HG02840 (cell line): ENCODE measurements at regions not wholly inside any gene's neighbourhood (a gene's known extent, or its start where the extent isn't known, plus 50 kb on each side); places are given as distances from the start of the nearest gene placed in this dataset.
"Not testable (repeated sequence)": the region's sequence is repeated elsewhere in the genome, so short reads cannot be mapped to it uniquely, and the experiment has no call there.

Experiments used
- ATAC-seq: cut with Tn5 transposase; IDR thresholded peaks from one replicate; pipeline ENCODE4 v1.9.1; 2021; ENCODE audit warnings: mild to moderate bottlenecking, moderate library complexity, moderate number of reproducible peaks; ENCODE audit not compliant: unreplicated experiment, low FRiP score

DNA sequence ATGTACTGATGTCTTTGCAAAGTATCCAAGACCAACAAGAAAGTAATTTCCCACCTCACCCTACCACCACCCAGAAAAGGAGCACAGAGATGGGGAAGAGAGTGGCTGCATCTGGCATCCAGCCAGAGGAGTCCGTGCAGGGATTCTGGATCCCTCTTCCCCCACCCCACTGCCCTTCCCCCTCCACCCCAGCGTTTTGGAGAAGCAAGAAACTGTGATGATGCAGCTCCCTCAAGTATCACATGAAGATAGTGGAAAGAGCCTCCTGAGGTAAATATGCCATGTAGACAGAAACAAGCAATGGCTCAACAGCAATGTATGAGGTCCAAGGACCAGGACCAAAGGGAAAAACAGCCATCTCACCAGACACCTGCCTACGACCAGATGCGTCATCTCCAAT is 153.8 kb downstream of the DEPDC1B start:
- ATAC-seq = no peak

DNA sequence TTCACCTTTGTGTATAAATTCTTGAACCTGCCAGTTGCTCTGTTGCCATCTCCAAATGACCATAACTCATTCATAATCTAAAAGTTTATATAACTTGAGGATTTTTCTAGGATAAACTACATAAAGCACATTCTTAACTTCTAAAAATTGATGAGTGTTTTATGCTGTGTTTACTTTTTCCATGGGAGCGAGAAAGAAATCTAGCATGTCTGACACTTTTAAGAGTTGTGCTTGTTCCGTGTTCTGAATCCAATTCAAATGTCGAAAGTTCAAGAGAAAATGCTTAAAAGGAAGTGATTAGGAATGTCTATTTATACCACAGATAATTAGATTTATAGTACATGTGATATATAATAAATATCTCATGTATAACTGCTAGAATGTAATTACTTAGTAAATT is 154.4 kb downstream of the DEPDC1B start:
- ATAC-seq = no peak

DNA sequence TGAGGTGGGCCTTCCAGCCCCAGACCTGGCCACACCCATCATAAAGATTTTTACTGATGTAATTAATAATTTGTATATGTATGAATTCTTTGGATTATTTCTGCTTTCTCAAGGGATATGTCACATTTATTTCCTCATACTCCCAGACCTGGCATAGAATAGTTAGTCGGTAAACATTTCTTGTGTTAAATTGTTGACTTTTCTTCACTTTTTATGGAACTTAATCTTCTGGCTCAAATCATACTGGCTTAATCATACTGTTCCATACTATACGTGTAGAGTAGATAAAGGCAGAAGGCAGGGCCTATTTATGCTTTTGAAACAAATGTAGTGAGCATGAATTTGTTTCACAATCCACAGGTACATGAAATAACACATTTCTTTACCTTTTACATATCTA is 155.8 kb downstream of the DEPDC1B start:
- no peak for ATAC-seq

DNA sequence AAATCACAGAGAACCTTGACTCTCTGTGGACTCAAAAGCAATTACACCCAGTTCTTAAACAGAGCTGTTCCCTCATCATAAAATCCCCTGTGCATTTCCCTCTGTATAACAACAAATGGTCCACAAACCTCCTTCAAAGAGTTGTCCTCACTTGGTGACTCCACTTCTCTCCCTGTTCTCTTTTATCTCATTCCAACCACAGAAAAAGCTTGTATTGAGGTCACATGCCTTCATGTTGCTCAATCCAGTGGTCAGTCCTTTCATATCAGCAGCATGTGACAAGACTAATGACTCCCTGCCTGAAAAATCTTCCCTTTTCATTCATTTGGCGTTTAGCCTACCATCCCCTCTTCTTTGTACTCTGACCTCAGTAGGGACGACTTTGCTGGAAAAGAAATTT is 158.0 kb downstream of the DEPDC1B start:
- ATAC-seq = no peak

DNA sequence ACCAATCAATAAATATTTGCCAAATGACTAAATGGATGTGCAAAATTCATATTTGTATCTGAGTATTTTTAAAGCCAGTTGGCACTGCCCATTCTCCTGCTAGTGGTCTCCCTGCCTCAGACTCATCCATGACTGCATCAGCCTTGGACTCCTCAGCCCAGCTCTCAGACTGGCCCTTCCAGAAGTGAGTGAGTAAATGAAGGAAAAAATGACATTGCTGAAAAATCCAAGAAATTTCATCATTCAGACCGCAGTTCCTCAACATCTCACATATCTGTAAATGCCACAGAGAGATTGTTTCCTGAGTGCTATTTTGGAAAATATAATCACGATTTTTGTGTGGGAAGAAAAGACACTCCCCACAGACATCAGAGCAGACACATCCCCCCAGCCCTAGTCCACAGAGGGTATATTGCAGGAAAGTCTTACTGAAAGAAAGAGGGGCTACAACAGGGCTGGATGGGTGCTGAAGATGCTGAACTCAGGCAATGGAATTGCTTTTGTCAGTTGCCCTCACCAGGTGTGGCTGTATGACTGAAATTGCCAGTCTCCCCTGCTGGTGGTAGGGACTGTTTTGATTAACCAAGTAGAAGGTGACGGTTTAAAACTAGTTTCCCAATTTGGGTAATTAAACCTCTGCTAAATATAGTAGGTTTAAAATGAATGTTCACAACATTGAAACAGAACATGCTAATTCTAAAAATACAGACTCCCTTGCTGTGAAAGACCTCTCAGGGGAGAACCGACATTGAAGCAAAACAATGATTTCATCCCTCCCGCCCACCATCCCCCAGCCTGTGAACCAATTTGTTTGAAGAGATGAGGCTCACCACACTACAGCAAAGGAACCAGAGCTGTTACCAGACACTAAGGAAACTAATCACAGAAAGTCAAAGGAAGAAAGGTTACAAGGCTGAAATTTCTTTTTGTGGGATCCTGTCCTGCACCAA is 158.8 kb downstream of the DEPDC1B start:
- ATAC-seq = peak; percentile 86

- ATAC-seq = no peak
Observed at GRCh38 chr5:60538955-60539866, 160.8 kb downstream of the DEPDC1B start.

- ATAC-seq = no peak
Observed at GRCh38 chr5:60538426-60538825, 161.5 kb downstream of the DEPDC1B start.

DNA sequence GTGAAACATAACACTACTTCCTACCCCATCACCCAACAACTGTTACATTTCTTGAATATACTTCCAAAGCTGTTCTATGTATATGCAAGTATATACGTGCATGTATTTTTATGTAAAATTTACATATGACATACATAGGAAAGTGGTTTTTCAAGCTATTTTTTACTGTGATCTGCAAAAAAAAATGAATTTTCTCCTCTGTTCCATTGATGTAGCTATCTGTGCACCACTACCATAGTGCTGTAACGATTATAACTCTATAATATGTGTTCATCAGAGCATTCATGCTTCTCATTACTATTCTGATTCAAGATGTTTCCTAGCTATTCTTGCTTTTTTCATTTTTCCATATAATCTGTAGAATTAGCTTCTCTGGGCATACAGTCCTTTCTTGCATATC is 164.0 kb downstream of the DEPDC1B start:
- ATAC-seq = no peak

- no peak for ATAC-seq
Observed at GRCh38 chr5:60535198-60535597, 164.8 kb downstream of the DEPDC1B start.

DNA sequence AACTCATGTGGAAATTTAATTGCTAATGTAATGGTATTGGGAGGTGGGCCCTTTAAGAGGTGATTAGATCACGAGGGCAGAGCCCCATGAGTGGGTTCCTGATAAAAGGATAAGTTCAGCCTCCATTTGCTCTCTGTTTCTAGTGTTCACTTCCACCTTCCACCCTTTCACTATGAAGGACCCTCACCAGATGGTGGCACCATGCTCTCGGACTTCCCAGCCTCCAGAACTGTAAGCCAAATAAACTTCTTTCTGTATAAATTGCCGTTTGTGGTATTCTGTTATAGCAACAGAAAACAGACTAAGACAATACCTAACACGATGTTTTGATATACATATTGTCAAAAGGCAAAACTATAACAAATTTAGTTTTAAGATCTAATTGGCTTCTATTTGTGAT is 166.2 kb downstream of the DEPDC1B start:
- no peak for ATAC-seq

DNA sequence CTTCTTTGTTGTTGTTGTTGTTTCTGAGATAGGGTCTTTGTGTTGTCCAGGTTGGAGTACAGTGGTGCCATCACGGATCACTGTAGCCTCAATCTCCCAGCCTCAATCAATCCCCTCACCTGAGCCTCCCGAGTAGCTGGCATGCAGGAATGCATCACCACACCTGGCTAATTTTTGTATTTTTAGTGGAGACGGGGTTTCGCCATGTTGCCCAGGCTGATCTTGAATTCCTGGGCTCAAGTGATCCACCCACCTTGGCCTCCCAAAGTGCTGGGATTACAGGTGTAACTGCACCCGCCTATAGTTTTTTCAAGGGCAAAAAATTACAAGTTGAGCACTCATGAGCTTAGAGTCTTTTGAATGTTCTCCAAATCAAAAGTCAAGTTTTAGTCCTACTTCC is 167.2 kb downstream of the DEPDC1B start:
- ATAC-seq = not testable (repeated sequence)

DNA sequence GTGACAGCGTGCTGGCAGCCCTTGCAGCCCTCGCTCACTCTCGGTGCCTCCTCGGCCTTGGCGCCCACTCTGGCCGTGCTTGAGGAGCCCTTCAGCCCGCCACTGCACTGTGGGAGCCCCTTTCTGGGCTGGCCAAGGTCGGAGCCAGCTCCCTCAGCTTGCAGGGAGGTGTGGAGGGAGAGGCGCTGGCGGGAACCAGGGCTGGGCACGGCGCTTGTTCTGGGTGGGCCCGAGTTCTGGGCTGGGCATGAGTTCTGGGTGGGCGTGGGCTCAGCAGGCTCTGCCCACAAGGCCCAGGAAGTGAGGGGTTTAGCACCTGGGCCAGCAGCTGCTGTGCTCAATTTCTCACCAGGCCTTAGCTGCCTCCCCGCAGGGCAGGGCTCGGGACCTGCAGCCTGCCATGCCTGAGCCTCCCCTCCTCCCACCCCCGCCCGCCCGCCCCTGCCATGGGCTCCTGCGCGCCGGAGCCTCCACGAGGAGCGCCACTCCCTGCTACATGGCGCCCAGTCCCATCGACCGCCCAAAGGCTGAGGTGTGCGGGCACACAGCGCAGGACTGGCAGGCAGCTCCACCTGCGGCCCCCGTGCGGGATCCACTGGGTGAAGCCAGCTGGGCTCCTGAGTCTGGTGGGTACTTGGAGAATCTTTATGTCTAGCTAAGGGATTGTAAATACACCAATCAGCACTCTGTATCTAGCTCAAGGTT is 169.7 kb downstream of the DEPDC1B start:
- not testable (repeated sequence) for ATAC-seq

- no peak for ATAC-seq
Observed at GRCh38 chr5:60529001-60529400, 171.0 kb downstream of the DEPDC1B start.

GRCh38 chr5:60527072-60527471 is 172.9 kb downstream of the DEPDC1B start:
- ATAC-seq = no peak

- ATAC-seq = no peak
Observed at GRCh38 chr5:60526336-60526875, 173.6 kb downstream of the DEPDC1B start.

GRCh38 chr5:60522292-60522905 is 177.6 kb downstream of the DEPDC1B start:
- ATAC-seq = peak; percentile 79

DNA sequence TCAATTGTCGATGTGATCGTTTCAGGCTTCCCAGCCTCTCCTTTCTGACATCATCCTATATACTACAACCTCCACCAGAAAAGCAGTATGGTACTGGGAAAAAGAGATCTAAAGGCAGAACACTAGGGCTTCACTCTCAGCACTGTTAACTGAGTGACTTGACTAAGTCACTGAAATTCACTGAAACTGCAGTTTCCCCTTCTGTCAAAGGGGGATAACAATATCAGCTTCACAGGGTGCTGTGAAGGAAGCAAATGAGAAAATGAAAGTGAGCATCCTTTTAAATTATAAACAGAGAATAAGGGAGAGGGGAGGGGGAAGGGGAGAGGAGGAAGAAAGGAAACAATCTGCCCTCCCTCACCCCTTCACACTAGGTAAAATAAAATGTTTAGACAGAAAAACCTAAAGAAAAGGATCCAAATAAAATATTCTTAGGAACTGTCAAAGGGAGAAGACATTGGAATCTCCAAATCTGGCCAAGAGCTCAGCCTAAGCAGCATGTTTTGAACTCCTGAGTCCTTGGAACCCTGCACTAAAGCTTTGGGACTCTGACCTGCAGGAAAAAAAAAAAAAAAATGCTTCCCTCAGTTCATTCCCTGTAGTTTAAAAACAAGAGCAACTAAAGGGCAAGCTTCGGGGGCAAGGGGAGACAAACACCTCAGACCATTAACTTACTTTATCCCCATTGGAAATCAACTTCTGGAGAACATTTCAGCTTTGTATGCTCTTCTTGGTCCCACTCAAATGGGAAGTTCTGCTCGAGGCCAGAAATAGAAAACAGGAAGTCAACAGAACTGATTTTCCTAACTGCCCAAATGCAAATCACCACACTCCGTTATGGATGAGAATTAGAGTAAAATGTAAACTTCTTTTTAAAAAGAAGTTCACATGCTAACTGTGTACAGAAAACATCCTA is 178.3 kb downstream of the DEPDC1B start:
- peak; percentile 40 for ATAC-seq

- ATAC-seq = no peak
Observed at GRCh38 chr5:60520451-60521227, 179.3 kb downstream of the DEPDC1B start.
